ENCODE measurements at regions not wholly inside any gene's neighbourhood (a gene's known extent, or its start where the extent isn't known, plus 50 kb on each side); places are given as distances from the start of the nearest gene placed in this dataset.

DNA sequence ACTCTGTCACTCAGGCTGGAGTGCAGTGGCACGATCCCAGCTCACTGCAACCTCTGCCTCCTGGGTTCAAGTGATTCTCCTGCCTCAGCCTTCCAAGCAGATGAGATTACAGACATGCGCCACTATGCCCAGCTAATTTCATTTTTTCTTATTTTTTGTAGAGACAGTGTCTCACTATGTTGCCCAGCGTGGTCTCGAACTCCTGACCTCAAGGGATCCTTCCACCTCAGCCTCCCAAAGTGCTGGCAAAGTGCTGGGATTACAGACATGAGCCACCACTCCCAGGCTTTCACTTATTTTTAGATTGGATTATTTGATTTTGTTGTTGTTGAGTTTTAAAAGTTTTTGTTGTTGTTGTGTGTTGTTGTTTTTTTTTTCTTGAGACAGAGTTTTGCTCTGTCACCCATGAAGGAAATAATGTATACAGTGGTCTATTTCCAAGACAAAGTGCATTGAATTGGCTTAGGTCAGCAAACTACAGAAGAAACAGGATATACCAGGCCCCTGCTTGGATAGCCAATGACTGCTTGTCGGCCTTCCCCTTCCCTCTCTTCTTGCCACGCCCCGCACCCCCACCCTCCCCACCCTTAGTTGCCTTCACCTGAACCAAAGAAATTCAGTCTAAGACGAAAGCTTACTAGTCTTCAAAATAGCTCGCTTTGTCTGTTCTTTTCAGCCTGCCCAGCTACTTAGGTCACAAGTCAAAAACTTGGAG, 91.8 kb upstream of the CLDN5 start:
- TF ChIP-seq POLR2A (IDR thresholded peaks at IDR 0.05; ENCODE audit: low read depth, low read length) (no peak), POLR2AphosphoS5 (IDR thresholded peaks at IDR 0.05; ENCODE audit: low read depth, low read length) (no peak)
